Naive thymus-derived CD4-positive, alpha-beta T cell (primary cell): ENCODE measurements at regions not wholly inside any gene's neighbourhood (a gene's known extent, or its start where the extent isn't known, plus 50 kb on each side); places are given as distances from the start of the nearest gene placed in this dataset.

Experiments
- ATAC-seq: fragments of 150-1000 bp; cut with Tn5 transposase; 2 replicates; pipeline ENCODE4 v1.10.0; 2021; ENCODE audit warnings: mild to moderate bottlenecking, moderate library complexity
- CTCF ChIA-PET: fragments of 350-600 bp; sonication (Branson Sonifier 250); formaldehyde crosslinking; loops from one replicate; lab custom pipeline; 2021; ENCODE audit warnings: antibody characterized with exemption; lab: Charles Lee
- POLR2A ChIA-PET: fragments of 350-600 bp; sonication (Branson Sonifier 250); formaldehyde crosslinking; loops from one replicate; lab custom pipeline; 2021; ENCODE audit warnings: antibody characterized with exemption, inconsistent platforms; lab: Charles Lee
- DNase-seq, 9 donors: peaks; one replicate each; pipeline versions ENCODE4 v3.0.0 to v3.0.0-alpha.2; 2020 to 2022; ENCODE audit warnings: mixed read lengths in 1 of 9
- H3K27ac ChIP-seq: one replicate; pipeline ENCODE4 v1.7.0; 2013; ENCODE audit warnings: mild to moderate bottlenecking, low read depth, low read length, moderate library complexity
- H3K27me3 ChIP-seq, 2 donors: one replicate each; pipeline ENCODE4 v1.7.0; 2013; ENCODE audit warnings: low read length in 2 of 2, mild to moderate bottlenecking in 2 of 2, moderate library complexity in 2 of 2; ENCODE audit not compliant: control insufficient read depth in 2 of 2, insufficient read depth in 2 of 2
- H3K36me3 ChIP-seq, 3 experiments: 1 replicate in 2 of 3; 2 replicates in 1 of 3; pipeline ENCODE4 v1.7.0; 2013; ENCODE audit warnings: low read length in 3 of 3, mild to moderate bottlenecking in 3 of 3, moderate library complexity in 1 of 3; ENCODE audit not compliant: insufficient read depth in 3 of 3, control insufficient read depth in 2 of 3
- H3K4me1 ChIP-seq, 2 donors: one replicate each; pipeline ENCODE4 v1.7.0; 2013; ENCODE audit warnings: low read length in 2 of 2, mild to moderate bottlenecking in 2 of 2, moderate library complexity in 1 of 2; ENCODE audit not compliant: control insufficient read depth in 2 of 2, insufficient read depth in 2 of 2
- H3K4me3 ChIP-seq: 2 replicates; pipeline ENCODE4 v1.7.0; 2013; ENCODE audit warnings: mild to moderate bottlenecking, low read length
- H3K9me3 ChIP-seq, 3 experiments: 1 replicate in 2 of 3; 2 replicates in 1 of 3; pipeline ENCODE4 v1.7.0; 2013; ENCODE audit warnings: low read length in 3 of 3; ENCODE audit not compliant: control insufficient read depth in 2 of 3
- H3K27ac Mint-ChIP-seq, 9 donors: one replicate each; pipeline ENCODE4 v1.8.0; 2020 to 2022; ENCODE audit warnings: mixed read lengths in 9 of 9, mild to moderate bottlenecking in 8 of 9, moderate library complexity in 5 of 9, inconsistent platforms in 2 of 9
- H3K27me3 Mint-ChIP-seq, 5 donors: one replicate each; pipeline ENCODE4 v1.8.0; 2021 to 2022; ENCODE audit warnings: mixed read lengths in 5 of 5, mild to moderate bottlenecking in 1 of 5
- H3K36me3 Mint-ChIP-seq, 5 donors: one replicate each; pipeline ENCODE4 v1.8.0; 2020 to 2022; ENCODE audit warnings: mixed read lengths in 5 of 5, mild to moderate bottlenecking in 3 of 5, inconsistent platforms in 1 of 5
- H3K4me1 Mint-ChIP-seq, 7 donors: one replicate each; pipeline ENCODE4 v1.8.0; 2020 to 2022; ENCODE audit warnings: mixed read lengths in 7 of 7, mild to moderate bottlenecking in 3 of 7, inconsistent platforms in 1 of 7
- H3K4me3 Mint-ChIP-seq, 10 donors: one replicate each; pipeline ENCODE4 v1.8.0; 2020 to 2022; ENCODE audit warnings: mild to moderate bottlenecking in 10 of 10, mixed read lengths in 10 of 10, moderate library complexity in 6 of 10, inconsistent platforms in 2 of 10
- H3K9me3 Mint-ChIP-seq, 11 donors: one replicate each; pipeline ENCODE4 v1.8.0; 2020 to 2022; ENCODE audit warnings: mixed read lengths in 11 of 11, mild to moderate bottlenecking in 4 of 11, inconsistent platforms in 1 of 11, moderate library complexity in 1 of 11
- intact Hi-C, 2 donors: fragments of 100-400 bp; cut with micrococcal nuclease; formaldehyde crosslinking; loops; one replicate each; pipeline ENCODE4 v1.15.1; 2023

- Histone ChIP-seq H3K36me3 (no peaks in the 10 kb centered on the region), H3K4me3 (no peak overlapping the region), H3K9me3 (no peaks in the 10 kb centered on the region), H3K27ac (no peak overlapping the region), H3K4me1 (no peaks in the 10 kb centered on the region), H3K27me3 (no peaks in the 10 kb centered on the region)
- H3K36me3 Mint-ChIP-seq: no peaks in the 10 kb centered on the region
- no peak overlapping the region for H3K27ac Mint-ChIP-seq
- ChIA-PET CTCF (interaction anchor here (1.0 to 1.3 kb wide), 2 partner anchors 11 to 404 kb away, joined by 3 to 4 read pairs; no protein-coding TSS in a partner anchor), POLR2A (no interaction called here)
- intact Hi-C loops: no loop called here
- no peak for ATAC-seq
- peaks cover 0 to 2% (median 0%) of the 10 kb centered on the region in 5 donors for H3K27me3 Mint-ChIP-seq
- no peaks in the 10 kb centered on the region for H3K4me1 Mint-ChIP-seq
- no peak for DNase-seq
- no peaks in the 10 kb centered on the region for H3K9me3 Mint-ChIP-seq
- H3K4me3 Mint-ChIP-seq: no peak overlapping the region
Measured at GRCh38 chr1:112798292-112798691, 83.2 kb upstream of the PPM1J start.

GRCh38 chr1:112797224-112797623 lies 82.1 kb upstream of the PPM1J start:
- intact Hi-C loops: no loop called here
- Histone ChIP-seq H3K36me3 (no peaks in the 10 kb centered on the region), H3K9me3 (no peaks in the 10 kb centered on the region), H3K27ac (no peak overlapping the region), H3K27me3 (no peaks in the 10 kb centered on the region), H3K4me1 (no peaks in the 10 kb centered on the region), H3K4me3 (no peak overlapping the region)
- CTCF ChIA-PET: no interaction called here
- Mint-ChIP-seq H3K4me1 (no peaks in the 10 kb centered on the region), H3K36me3 (no peaks in the 10 kb centered on the region), H3K27me3 (peaks cover 0 to 2% (median 0%) of the 10 kb centered on the region in 5 donors), H3K27ac (no peak overlapping the region), H3K4me3 (no peak overlapping the region), H3K9me3 (no peaks in the 10 kb centered on the region)
- POLR2A ChIA-PET: no interaction called here
- no peak for ATAC-seq
- DNase-seq: no peak

GRCh38 chr1:112794654-112795239 lies 79.6 kb upstream of the PPM1J start:
- Histone ChIP-seq H3K27ac (no peak overlapping the region), H3K27me3 (no peaks in the 10 kb centered on the region), H3K4me3 (no peak overlapping the region), H3K9me3 (no peaks in the 10 kb centered on the region), H3K36me3 (no peaks in the 10 kb centered on the region), H3K4me1 (no peaks in the 10 kb centered on the region)
- intact Hi-C loops: no loop called here
- no peak for DNase-seq
- CTCF ChIA-PET: no interaction called here
- H3K27ac Mint-ChIP-seq: no peak overlapping the region
- H3K27me3 Mint-ChIP-seq: peaks cover 0 to 6% (median 4%) of the 10 kb centered on the region in 5 donors
- no peaks in the 10 kb centered on the region for H3K36me3 Mint-ChIP-seq
- H3K4me3 Mint-ChIP-seq: no peak overlapping the region
- peak; percentile 29 for ATAC-seq
- H3K9me3 Mint-ChIP-seq: no peaks in the 10 kb centered on the region
- no peaks in the 10 kb centered on the region for H3K4me1 Mint-ChIP-seq
- POLR2A ChIA-PET: no interaction called here

- intact Hi-C loops: no loop called here
- Histone ChIP-seq H3K9me3 (no peaks in the 10 kb centered on the region), H3K4me1 (no peaks in the 10 kb centered on the region), H3K27me3 (no peaks in the 10 kb centered on the region), H3K27ac (no peak overlapping the region), H3K36me3 (no peaks in the 10 kb centered on the region), H3K4me3 (no peak overlapping the region)
- H3K27ac Mint-ChIP-seq: no peak overlapping the region
- no peaks in the 10 kb centered on the region for H3K4me1 Mint-ChIP-seq
- no peaks in the 10 kb centered on the region for H3K9me3 Mint-ChIP-seq
- DNase-seq (no peak), ATAC-seq (no peak)
- CTCF ChIA-PET: interaction anchor here (1.6 kb wide), 1 partner anchor 11 kb away, joined by 4 read pairs; no protein-coding TSS in a partner anchor
- H3K36me3 Mint-ChIP-seq: no peaks in the 10 kb centered on the region
- POLR2A ChIA-PET: no interaction called here
- no peak overlapping the region for H3K4me3 Mint-ChIP-seq
- peaks cover 0 to 6% (median 5%) of the 10 kb centered on the region in 5 donors for H3K27me3 Mint-ChIP-seq
Measured at GRCh38 chr1:112793631-112794565, 78.8 kb upstream of the PPM1J start.

- Histone ChIP-seq H3K27me3 (no peaks in the 10 kb centered on the region), H3K9me3 (no peaks in the 10 kb centered on the region), H3K4me3 (no peak overlapping the region), H3K36me3 (no peaks in the 10 kb centered on the region), H3K27ac (no peak overlapping the region), H3K4me1 (no peaks in the 10 kb centered on the region)
- Mint-ChIP-seq H3K27ac (no peak overlapping the region), H3K4me3 (no peak overlapping the region), H3K4me1 (no peaks in the 10 kb centered on the region), H3K9me3 (no peaks in the 10 kb centered on the region), H3K36me3 (no peaks in the 10 kb centered on the region), H3K27me3 (peaks cover 0 to 6% (median 5%) of the 10 kb centered on the region in 5 donors)
- ChIA-PET CTCF (no interaction called here), POLR2A (no interaction called here)
- intact Hi-C loops: no loop called here
- ATAC-seq (no peak), DNase-seq (no peak)
Measured at GRCh38 chr1:112791723-112792104, 76.6 kb upstream of the PPM1J start.

GRCh38 chr1:112790920-112791722 lies 76.0 kb upstream of the PPM1J start:
- ChIA-PET POLR2A (no interaction called here), CTCF (no interaction called here)
- H3K27me3 ChIP-seq: no peaks in the 10 kb centered on the region
- intact Hi-C loops: no loop called here
- Mint-ChIP-seq H3K9me3 (no peaks in the 10 kb centered on the region), H3K27me3 (peaks cover 0 to 5% (median 4%) of the 10 kb centered on the region in 5 donors), H3K27ac (no peak overlapping the region), H3K4me1 (no peaks in the 10 kb centered on the region), H3K36me3 (no peaks in the 10 kb centered on the region), H3K4me3 (no peak overlapping the region)
- no peaks in the 10 kb centered on the region for H3K4me1 ChIP-seq
- H3K27ac ChIP-seq: no peak overlapping the region
- DNase-seq: no peak
- no peak overlapping the region for H3K4me3 ChIP-seq
- no peaks in the 10 kb centered on the region for H3K9me3 ChIP-seq
- no peak for ATAC-seq
- no peaks in the 10 kb centered on the region for H3K36me3 ChIP-seq
